ENCODE measurements at regions not wholly inside any gene's neighbourhood (a gene's known extent, or its start where the extent isn't known, plus 50 kb on each side); places are given as distances from the start of the nearest gene placed in this dataset.

GRCh38 chr4:11130195-11130970, 298.3 kb downstream of the HS3ST1 start:
- TF ChIP-seq CTCF (IDR thresholded peaks at IDR 0.05) (no peak), POLR2A (IDR thresholded peaks at IDR 0.05) (no peak)
